ENCODE measurements at regions not wholly inside any gene's neighbourhood (a gene's known extent, or its start where the extent isn't known, plus 50 kb on each side); places are given as distances from the start of the nearest gene placed in this dataset.

DNA sequence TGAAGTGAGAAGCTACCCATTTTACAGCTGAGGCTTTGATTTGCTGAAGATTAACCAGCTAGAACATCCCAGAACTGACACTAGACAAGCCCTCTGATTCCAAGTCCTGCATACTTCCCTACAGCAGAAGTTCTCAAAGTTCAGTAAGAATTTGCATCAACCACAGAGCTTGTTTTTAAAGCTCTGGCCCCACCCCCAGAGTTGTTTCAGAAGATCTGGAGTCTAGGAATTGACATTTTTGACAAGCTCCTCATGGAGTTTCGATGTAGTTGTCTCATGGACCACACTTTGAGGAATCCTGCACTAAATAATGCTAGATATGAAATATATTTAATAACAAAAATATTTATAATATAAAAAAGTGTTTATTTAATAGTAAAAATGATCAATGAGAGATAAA is 120.3 kb upstream of the ADAMTS18 start (continued):
- TF ChIP-seq, protein P1, sequence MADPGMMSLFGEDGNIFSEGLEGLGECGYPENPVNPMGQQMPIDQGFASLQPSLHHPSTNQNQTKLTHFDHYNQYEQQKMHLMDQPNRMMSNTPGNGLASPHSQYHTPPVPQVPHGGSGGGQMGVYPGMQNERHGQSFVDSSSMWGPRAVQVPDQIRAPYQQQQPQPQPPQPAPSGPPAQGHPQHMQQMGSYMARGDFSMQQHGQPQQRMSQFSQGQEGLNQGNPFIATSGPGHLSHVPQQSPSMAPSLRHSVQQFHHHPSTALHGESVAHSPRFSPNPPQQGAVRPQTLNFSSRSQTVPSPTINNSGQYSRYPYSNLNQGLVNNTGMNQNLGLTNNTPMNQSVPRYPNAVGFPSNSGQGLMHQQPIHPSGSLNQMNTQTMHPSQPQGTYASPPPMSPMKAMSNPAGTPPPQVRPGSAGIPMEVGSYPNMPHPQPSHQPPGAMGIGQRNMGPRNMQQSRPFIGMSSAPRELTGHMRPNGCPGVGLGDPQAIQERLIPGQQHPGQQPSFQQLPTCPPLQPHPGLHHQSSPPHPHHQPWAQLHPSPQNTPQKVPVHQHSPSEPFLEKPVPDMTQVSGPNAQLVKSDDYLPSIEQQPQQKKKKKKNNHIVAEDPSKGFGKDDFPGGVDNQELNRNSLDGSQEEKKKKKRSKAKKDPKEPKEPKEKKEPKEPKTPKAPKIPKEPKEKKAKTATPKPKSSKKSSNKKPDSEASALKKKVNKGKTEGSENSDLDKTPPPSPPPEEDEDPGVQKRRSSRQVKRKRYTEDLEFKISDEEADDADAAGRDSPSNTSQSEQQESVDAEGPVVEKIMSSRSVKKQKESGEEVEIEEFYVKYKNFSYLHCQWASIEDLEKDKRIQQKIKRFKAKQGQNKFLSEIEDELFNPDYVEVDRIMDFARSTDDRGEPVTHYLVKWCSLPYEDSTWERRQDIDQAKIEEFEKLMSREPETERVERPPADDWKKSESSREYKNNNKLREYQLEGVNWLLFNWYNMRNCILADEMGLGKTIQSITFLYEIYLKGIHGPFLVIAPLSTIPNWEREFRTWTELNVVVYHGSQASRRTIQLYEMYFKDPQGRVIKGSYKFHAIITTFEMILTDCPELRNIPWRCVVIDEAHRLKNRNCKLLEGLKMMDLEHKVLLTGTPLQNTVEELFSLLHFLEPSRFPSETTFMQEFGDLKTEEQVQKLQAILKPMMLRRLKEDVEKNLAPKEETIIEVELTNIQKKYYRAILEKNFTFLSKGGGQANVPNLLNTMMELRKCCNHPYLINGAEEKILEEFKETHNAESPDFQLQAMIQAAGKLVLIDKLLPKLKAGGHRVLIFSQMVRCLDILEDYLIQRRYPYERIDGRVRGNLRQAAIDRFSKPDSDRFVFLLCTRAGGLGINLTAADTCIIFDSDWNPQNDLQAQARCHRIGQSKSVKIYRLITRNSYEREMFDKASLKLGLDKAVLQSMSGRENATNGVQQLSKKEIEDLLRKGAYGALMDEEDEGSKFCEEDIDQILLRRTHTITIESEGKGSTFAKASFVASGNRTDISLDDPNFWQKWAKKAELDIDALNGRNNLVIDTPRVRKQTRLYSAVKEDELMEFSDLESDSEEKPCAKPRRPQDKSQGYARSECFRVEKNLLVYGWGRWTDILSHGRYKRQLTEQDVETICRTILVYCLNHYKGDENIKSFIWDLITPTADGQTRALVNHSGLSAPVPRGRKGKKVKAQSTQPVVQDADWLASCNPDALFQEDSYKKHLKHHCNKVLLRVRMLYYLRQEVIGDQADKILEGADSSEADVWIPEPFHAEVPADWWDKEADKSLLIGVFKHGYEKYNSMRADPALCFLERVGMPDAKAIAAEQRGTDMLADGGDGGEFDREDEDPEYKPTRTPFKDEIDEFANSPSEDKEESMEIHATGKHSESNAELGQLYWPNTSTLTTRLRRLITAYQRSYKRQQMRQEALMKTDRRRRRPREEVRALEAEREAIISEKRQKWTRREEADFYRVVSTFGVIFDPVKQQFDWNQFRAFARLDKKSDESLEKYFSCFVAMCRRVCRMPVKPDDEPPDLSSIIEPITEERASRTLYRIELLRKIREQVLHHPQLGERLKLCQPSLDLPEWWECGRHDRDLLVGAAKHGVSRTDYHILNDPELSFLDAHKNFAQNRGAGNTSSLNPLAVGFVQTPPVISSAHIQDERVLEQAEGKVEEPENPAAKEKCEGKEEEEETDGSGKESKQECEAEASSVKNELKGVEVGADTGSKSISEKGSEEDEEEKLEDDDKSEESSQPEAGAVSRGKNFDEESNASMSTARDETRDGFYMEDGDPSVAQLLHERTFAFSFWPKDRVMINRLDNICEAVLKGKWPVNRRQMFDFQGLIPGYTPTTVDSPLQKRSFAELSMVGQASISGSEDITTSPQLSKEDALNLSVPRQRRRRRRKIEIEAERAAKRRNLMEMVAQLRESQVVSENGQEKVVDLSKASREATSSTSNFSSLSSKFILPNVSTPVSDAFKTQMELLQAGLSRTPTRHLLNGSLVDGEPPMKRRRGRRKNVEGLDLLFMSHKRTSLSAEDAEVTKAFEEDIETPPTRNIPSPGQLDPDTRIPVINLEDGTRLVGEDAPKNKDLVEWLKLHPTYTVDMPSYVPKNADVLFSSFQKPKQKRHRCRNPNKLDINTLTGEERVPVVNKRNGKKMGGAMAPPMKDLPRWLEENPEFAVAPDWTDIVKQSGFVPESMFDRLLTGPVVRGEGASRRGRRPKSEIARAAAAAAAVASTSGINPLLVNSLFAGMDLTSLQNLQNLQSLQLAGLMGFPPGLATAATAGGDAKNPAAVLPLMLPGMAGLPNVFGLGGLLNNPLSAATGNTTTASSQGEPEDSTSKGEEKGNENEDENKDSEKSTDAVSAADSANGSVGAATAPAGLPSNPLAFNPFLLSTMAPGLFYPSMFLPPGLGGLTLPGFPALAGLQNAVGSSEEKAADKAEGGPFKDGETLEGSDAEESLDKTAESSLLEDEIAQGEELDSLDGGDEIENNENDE (IDR thresholded peaks at IDR 0.05; ENCODE audit: insufficient replicate concordance, low read length) = no peak
- no peak for TF ChIP-seq JUN (IDR thresholded peaks at IDR 0.05; ENCODE audit: low read depth, low read length)
- TF ChIP-seq RFX5 (IDR thresholded peaks at IDR 0.05; ENCODE audit: borderline replicate concordance, low read depth, low read length) = no peak
- no peak for TF ChIP-seq SIRT6 (IDR thresholded peaks at IDR 0.05; ENCODE audit: low read length)
- TF ChIP-seq BCL11A (IDR thresholded peaks at IDR 0.05; ENCODE audit: low read depth in 2 of 2, low read length in 2 of 2) = no peak

All from H1 (cell line).